Keratinocyte (primary cell): ENCODE measurements at regions not wholly inside any gene's neighbourhood (a gene's known extent, or its start where the extent isn't known, plus 50 kb on each side); places are given as distances from the start of the nearest gene placed in this dataset.

Source experiments
- CTCF ChIP-seq, 3 experiments: IDR thresholded peaks in 1 of 3; conservative IDR thresholded peaks in 1 of 3; optimal IDR thresholded peaks in 1 of 3; 2 replicates in 2 of 3; 3 replicates in 1 of 3; pipeline versions ENCODE3 to v1.5.1; 2011; ENCODE audit warnings: low read length in 3 of 3, mild to moderate bottlenecking in 3 of 3, moderate library complexity in 2 of 3, control low read depth in 1 of 3, inconsistent platforms in 1 of 3; ENCODE audit not compliant: insufficient read depth in 2 of 3; ENCODE audit errors: extremely low read depth in 1 of 3
- EZH2 ChIP-seq: IDR thresholded peaks from one replicate; pipeline ENCODE4 v1.6.1; 2012; ENCODE audit warnings: inconsistent platforms, mild to moderate bottlenecking, low read length, moderate library complexity

- TF ChIP-seq CTCF (optimal IDR thresholded peaks at IDR 0.05 in 1 of 3, IDR thresholded peaks at IDR 0.05 in 1 of 3, conservative IDR thresholded peaks at IDR 0.05 in 1 of 3; ENCODE audit: extremely low read depth in 1 of 3, insufficient read depth in 2 of 3, low read length in 3 of 3), result no peak
- no peak for TF ChIP-seq EZH2
Observed at GRCh38 chr7:91405092-91405788, 141.0 kb downstream of the FZD1 start.
